WTC11 (cell line): ENCODE measurements at regions not wholly inside any gene's neighbourhood (a gene's known extent, or its start where the extent isn't known, plus 50 kb on each side); places are given as distances from the start of the nearest gene placed in this dataset.

Experiments
- ATAC-seq: fragments of 200-7000 bp; cut with Tn5 transposase; 2 replicates; pipeline ENCODE4 v1.10.0; 2021; ENCODE audit warnings: mild to moderate bottlenecking, moderate library complexity
- CTCF ChIA-PET: fragments of 300-600 bp; sonication (Branson Sonifier 250); formaldehyde crosslinking; loops from one replicate; lab custom pipeline; 2021; ENCODE audit warnings: antibody characterized with exemption; lab: Charles Lee
- POLR2A ChIA-PET: fragments of 350-600 bp; sonication (Branson Sonifier 250); formaldehyde crosslinking; loops from one replicate; lab custom pipeline; 2021; ENCODE audit warnings: antibody characterized with exemption; lab: Charles Lee
- DNase-seq: peaks from one replicate; pipeline ENCODE4 v3.0.0; 2021; ENCODE audit warnings: low spot score
- H3K27ac Mint-ChIP-seq: 2 replicates; pipeline ENCODE4 v1.8.0; 2021; ENCODE audit warnings: mixed read lengths
- H3K27me3 Mint-ChIP-seq: 2 replicates; pipeline ENCODE4 v1.8.0; 2021; ENCODE audit warnings: low read depth, mild to moderate bottlenecking, moderate library complexity, mixed read lengths
- H3K36me3 Mint-ChIP-seq: 2 replicates; pipeline ENCODE4 v1.8.0; 2021; ENCODE audit warnings: mixed read lengths
- H3K4me1 Mint-ChIP-seq: 2 replicates; pipeline ENCODE4 v1.8.0; 2022; ENCODE audit warnings: mixed read lengths
- H3K4me3 Mint-ChIP-seq: 2 replicates; pipeline ENCODE4 v1.8.0; 2021; ENCODE audit warnings: mild to moderate bottlenecking, moderate library complexity, mixed read lengths
- H3K9me3 Mint-ChIP-seq: 2 replicates; pipeline ENCODE4 v1.8.0; 2021; ENCODE audit warnings: mixed read lengths
- AFF4 ChIP-seq: sonication (generic); formaldehyde crosslinking; IDR thresholded peaks from 2 replicates; pipeline ENCODE4 v1.8.1; 2023; ENCODE audit warnings: mild to moderate bottlenecking, missing genetic modification reagents, borderline replicate concordance
- ELF4 ChIP-seq: sonication (generic); formaldehyde crosslinking; IDR thresholded peaks from 2 replicates; pipeline ENCODE4 v1.8.1; 2022; ENCODE audit warnings: low read depth, mild to moderate bottlenecking, moderate library complexity, missing genetic modification reagents
- ERG ChIP-seq: fragments of 250-450 bp; sonication (Bioruptor Pico); IDR thresholded peaks from 2 replicates; pipeline ENCODE4 v1.8.0; 2021; ENCODE audit warnings: mild to moderate bottlenecking
- HMGA2 ChIP-seq: fragments of 250-450 bp; sonication (Bioruptor Pico); IDR thresholded peaks from 2 replicates; pipeline ENCODE4 v1.4.0; 2021; ENCODE audit warnings: mild to moderate bottlenecking, moderate library complexity
- IRF2 ChIP-seq: sonication (generic); formaldehyde crosslinking; IDR thresholded peaks from 2 replicates; pipeline ENCODE4 v1.8.0; 2022; ENCODE audit warnings: low read depth, missing genetic modification reagents, borderline replicate concordance
- NFE2L1 ChIP-seq: sonication (generic); formaldehyde crosslinking; IDR thresholded peaks from 2 replicates; pipeline ENCODE4 v1.8.1; 2023; ENCODE audit warnings: missing genetic modification reagents
- SP1 ChIP-seq: sonication (generic); formaldehyde crosslinking; conservative IDR thresholded peaks from 2 replicates; pipeline ENCODE4 v1.8.1; 2022; ENCODE audit warnings: missing genetic modification reagents
- TCF7 ChIP-seq: sonication (generic); formaldehyde crosslinking; IDR thresholded peaks from 2 replicates; pipeline ENCODE4 v1.8.0; 2022; ENCODE audit warnings: mild to moderate bottlenecking, low read depth, missing genetic modification reagents, moderate library complexity
- TP53 ChIP-seq: sonication (generic); formaldehyde crosslinking; IDR thresholded peaks from 2 replicates; pipeline ENCODE4 v1.8.1; 2023; ENCODE audit warnings: mild to moderate bottlenecking, missing genetic modification reagents
- ZNF263 ChIP-seq: sonication (generic); formaldehyde crosslinking; IDR thresholded peaks from 2 replicates; pipeline ENCODE4 v1.8.1; 2022; ENCODE audit warnings: low read depth, mild to moderate bottlenecking, moderate library complexity, missing genetic modification reagents
- ZNF423 ChIP-seq: fragments of 250-450 bp; sonication (Bioruptor Pico); IDR thresholded peaks from 2 replicates; pipeline ENCODE4 v2.1.2; 2022; ENCODE audit warnings: mild to moderate bottlenecking, moderate library complexity
- TF ChIP-seq, protein P1 (sequence below): sonication (generic); formaldehyde crosslinking; IDR thresholded peaks from 2 replicates; pipeline ENCODE4 v1.8.0; 2022; ENCODE audit warnings: mild to moderate bottlenecking, missing genetic modification reagents
- TF ChIP-seq, protein P2 (sequence below): sonication (generic); formaldehyde crosslinking; IDR thresholded peaks from 2 replicates; pipeline ENCODE4 v1.8.1; 2022; ENCODE audit warnings: missing genetic modification reagents, borderline replicate concordance
- TF ChIP-seq, protein P3 (sequence below): sonication (generic); formaldehyde crosslinking; IDR thresholded peaks from 2 replicates; pipeline ENCODE4 v1.8.0; 2022; ENCODE audit warnings: missing genetic modification reagents

DNA sequence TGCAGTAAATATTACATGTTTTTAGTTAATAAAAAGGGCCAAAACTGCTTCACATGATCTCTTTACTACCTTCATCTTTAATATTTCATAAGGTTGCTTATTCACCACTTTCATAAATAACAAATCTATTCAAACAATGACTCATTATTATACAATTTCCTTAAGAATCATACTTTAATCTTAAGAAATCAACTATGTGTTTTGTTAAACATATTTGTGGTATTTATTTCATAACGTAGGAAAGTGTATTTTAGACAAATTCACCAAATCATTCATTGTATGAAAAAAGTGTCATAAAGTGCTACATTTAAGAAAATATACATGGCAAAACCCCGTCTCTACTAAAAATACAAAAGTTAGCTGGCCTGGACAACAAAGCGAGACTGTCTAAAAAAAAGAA lies 150.5 kb upstream of the RXFP1 start:
- H3K4me1 Mint-ChIP-seq, result no peaks in the 10 kb centered on the region
- POLR2A ChIA-PET, result no interaction called here
- TF ChIP-seq TCF7 (CRISPR knock-in tag) (no peak), ELF4 (CRISPR knock-in tag) (no peak), IRF2 (CRISPR knock-in tag) (no peak), ZNF423 (no peak), AFF4 (CRISPR knock-in tag) (no peak), ERG (CRISPR knock-in tag) (no peak)
- TF ChIP-seq, protein P1, sequence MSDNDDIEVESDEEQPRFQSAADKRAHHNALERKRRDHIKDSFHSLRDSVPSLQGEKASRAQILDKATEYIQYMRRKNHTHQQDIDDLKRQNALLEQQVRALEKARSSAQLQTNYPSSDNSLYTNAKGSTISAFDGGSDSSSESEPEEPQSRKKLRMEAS (CRISPR knock-in tag), result no peak

DNA sequence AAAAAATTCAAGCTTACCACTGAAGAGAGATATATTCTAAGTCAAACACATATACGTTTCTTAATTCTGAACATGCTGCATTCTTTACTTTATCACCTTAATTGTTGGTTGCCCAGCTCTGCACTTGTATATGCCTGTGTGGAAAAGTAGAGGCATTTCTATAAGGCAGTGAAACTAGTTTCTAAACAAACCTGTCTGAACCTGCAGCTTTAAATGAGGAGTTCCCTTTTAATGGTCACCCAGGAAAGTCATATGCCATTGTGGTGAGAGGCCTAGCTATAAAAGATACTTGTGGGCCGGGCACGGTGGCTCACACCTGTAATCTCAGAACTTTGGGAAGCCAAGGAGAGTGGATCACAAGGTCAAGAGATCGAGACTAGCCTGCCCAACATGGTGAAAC lies 147.4 kb upstream of the RXFP1 start:
- TF ChIP-seq, protein P2, sequence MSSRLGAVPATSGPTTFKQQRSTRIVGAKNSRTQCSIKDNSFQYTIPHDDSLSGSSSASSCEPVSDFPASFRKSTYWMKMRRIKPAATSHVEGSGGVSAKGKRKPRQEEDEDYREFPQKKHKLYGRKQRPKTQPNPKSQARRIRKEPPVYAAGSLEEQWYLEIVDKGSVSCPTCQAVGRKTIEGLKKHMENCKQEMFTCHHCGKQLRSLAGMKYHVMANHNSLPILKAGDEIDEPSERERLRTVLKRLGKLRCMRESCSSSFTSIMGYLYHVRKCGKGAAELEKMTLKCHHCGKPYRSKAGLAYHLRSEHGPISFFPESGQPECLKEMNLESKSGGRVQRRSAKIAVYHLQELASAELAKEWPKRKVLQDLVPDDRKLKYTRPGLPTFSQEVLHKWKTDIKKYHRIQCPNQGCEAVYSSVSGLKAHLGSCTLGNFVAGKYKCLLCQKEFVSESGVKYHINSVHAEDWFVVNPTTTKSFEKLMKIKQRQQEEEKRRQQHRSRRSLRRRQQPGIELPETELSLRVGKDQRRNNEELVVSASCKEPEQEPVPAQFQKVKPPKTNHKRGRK (CRISPR knock-in tag), result no peak
- TF ChIP-seq, protein P3, sequence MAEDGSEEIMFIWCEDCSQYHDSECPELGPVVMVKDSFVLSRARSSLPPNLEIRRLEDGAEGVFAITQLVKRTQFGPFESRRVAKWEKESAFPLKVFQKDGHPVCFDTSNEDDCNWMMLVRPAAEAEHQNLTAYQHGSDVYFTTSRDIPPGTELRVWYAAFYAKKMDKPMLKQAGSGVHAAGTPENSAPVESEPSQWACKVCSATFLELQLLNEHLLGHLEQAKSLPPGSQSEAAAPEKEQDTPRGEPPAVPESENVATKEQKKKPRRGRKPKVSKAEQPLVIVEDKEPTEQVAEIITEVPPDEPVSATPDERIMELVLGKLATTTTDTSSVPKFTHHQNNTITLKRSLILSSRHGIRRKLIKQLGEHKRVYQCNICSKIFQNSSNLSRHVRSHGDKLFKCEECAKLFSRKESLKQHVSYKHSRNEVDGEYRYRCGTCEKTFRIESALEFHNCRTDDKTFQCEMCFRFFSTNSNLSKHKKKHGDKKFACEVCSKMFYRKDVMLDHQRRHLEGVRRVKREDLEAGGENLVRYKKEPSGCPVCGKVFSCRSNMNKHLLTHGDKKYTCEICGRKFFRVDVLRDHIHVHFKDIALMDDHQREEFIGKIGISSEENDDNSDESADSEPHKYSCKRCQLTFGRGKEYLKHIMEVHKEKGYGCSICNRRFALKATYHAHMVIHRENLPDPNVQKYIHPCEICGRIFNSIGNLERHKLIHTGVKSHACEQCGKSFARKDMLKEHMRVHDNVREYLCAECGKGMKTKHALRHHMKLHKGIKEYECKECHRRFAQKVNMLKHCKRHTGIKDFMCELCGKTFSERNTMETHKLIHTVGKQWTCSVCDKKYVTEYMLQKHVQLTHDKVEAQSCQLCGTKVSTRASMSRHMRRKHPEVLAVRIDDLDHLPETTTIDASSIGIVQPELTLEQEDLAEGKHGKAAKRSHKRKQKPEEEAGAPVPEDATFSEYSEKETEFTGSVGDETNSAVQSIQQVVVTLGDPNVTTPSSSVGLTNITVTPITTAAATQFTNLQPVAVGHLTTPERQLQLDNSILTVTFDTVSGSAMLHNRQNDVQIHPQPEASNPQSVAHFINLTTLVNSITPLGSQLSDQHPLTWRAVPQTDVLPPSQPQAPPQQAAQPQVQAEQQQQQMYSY (CRISPR knock-in tag), result no peak
- TF ChIP-seq NFE2L1 (CRISPR knock-in tag), result no peak
- TF ChIP-seq HMGA2 (CRISPR knock-in tag), result no peak
- TF ChIP-seq ZNF263 (CRISPR knock-in tag), result no peak
- no peak for TF ChIP-seq SP1 (CRISPR knock-in tag)
- no peak for TF ChIP-seq TP53 (CRISPR knock-in tag)
- H3K27ac Mint-ChIP-seq, result no peak overlapping the region
- peaks cover 3% of the 10 kb centered on the region for H3K9me3 Mint-ChIP-seq
- H3K4me3 Mint-ChIP-seq, result no peak overlapping the region
- ChIA-PET CTCF (no interaction called here), POLR2A (no interaction called here)
- ATAC-seq (no peak), DNase-seq (no peak)
- H3K36me3 Mint-ChIP-seq, result no peaks in the 10 kb centered on the region
- no peaks in the 10 kb centered on the region for H3K4me1 Mint-ChIP-seq
- H3K27me3 Mint-ChIP-seq, result no peaks in the 10 kb centered on the region

More for the DNA sequence above, 150.5 kb upstream of the RXFP1 start:
- no peak for DNase-seq
- Mint-ChIP-seq H3K4me3 (no peak overlapping the region), H3K9me3 (peaks cover 24% of the 10 kb centered on the region), H3K27ac (no peak overlapping the region), H3K36me3 (peaks cover 22% of the 10 kb centered on the region), H3K27me3 (no peaks in the 10 kb centered on the region)
- CTCF ChIA-PET, result no interaction called here
- ATAC-seq, result no peak
